Right kidney (tissue), 1 donor: ENCODE measurements at regions not wholly inside any gene's neighbourhood (a gene's known extent, or its start where the extent isn't known, plus 50 kb on each side); places are given as distances from the start of the nearest gene placed in this dataset.
"Not testable (repeated sequence)": the region's sequence is repeated elsewhere in the genome, so short reads cannot be mapped to it uniquely, and the experiment has no call there.

Source experiments
- DNase-seq: peaks from one replicate; pipeline ENCODE4 v3.0.0-alpha.2; 2016

- DNase-seq, result no peak
These were observed 65.8 kb upstream of the SERP2 start for GRCh38 chr13:44307844-44308243.

GRCh38 chr13:44308352-44308751 lies 65.3 kb upstream of the SERP2 start:
- DNase-seq, result no peak

DNA sequence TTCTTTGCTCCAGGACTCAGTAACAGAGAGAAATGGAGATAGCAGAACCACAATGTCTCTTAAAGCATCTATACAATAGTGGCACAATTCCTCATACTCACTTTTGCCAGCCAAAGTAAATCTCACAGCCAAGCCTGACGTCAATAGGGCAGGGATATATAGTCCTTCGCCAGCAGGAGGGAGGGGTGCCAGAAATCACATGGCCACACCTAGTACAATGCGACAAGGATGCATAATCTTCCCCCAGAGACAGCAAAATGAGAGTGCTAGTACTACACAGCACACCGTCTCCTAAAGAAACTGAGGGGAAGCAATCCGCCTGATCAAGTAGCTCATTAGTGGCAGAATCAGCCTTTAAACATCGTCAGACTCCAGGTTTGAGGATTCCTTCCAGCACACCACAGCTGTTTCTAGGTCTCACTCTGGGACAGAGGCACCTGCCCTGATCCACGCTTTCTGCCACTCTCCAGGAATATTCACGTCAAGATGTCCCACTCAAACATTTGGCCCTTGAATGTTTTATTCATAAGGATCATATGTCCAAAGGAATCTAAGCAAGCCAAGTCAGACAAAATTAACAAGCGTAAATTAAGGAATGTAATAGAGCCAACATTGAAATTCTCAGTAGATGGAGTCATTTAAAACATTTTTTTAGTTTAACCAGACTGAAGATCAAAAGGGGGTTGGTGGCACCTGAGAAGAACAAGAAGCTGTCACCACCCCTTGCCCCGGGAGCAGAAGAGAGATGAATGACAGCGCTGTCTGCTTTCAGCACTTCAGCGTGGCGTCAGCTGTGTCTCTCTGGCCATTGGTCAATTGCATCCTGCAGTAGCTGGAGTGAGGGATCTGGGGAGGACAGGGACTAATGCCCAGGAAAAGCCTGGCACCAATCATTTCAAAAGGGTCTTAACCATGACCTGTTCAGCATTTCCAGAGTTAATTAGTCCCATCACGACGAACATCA lies 63.5 kb upstream of the SERP2 start:
- no peak for DNase-seq

DNA sequence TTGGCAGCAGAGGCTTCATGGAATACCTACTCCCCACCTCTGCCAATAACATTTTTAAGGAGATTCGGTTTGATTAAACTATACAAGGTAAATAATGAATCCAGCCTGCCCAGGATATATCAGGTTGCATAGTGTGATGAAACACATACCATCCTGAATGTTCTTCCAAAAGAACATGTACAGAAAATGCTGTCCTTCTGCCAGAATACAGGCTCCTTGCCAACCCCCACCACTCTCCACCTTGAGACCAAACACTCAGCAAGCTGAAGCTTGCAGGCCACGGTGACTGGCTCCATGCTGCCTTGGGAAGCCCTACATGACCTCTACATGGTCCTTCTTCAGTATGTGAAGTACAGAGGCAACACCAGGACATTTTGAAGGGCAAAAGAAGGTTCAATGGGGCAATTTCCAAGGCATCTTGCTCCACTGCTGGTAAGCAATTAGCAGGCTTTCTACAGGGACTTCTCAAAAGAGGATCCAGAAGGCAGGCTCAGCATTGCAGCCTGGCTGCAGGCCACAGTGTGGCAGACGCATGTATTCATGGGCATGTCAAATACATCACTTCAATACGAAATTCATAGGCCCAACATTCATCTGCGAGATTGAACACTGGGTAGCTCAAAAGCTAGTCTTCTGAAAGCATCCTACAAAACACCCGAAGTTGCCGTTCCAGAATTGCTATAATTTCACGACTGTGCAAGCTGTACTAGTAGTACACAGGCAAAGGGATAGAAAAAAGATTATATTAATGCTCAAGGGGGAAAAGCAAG lies 62.4 kb upstream of the SERP2 start:
- no peak for DNase-seq

- no peak for DNase-seq
These were observed 61.5 kb upstream of the SERP2 start for GRCh38 chr13:44312131-44312530.

DNA sequence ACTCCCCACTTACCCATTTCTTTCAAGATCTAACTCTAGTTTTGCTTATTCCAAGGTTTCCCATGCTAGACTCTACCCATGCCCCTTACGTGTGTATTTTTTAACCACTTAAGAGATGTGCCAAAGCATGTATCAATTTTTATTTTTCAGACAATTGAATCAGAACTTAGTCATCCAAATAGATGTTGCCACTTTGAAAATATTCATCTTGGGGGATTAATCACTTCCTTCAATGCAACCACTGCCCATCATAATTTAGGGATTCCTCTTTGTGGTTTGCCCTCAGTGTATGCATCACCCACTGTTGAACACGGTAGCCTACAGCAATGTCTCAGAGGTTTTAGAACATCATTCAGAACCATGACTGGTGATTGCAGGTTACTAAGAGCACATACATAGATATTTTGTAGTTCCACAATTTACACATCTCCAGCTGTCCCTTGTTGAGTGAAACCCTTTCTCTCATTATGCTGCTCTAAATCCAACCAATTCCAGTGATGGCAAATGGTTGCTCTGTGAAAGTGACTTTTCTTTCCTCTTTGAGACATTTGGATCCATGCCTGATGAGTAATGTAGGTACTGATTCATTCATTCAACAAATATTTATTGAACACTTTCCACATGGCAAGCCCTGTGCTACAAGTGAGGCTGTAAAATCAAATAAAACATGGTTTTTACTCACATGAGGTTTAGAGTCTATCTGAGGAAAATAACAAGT lies 60.6 kb upstream of the SERP2 start:
- DNase-seq, result no peak

- DNase-seq, result no peak
These were observed 60.0 kb upstream of the SERP2 start for GRCh38 chr13:44313674-44314073.

DNA sequence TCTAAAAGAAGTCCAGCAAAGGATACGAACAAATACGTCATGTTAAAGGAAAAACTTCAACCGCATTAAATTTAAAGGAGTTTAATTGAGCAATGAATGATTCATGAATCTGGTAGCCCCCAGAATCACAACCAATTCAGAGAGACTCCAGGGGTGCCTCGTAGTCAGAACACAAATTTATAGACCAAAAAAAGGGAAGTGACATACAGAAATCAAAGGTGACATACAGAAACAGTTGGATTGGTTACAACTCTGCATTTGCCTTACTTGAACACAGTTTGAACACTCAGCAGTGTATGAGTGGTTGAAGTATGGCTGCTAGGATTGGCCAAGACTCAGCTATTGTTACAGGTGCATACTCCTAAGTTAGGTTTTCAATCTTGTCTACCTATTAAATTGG lies 59.5 kb upstream of the SERP2 start:
- DNase-seq, result not testable (repeated sequence)

GRCh38 chr13:44317752-44318151 lies 55.9 kb upstream of the SERP2 start:
- DNase-seq, result no peak

- DNase-seq, result no peak
These were observed 55.5 kb upstream of the SERP2 start for GRCh38 chr13:44318161-44318560.

GRCh38 chr13:44320611-44321010 lies 53.0 kb upstream of the SERP2 start:
- no peak for DNase-seq

DNA sequence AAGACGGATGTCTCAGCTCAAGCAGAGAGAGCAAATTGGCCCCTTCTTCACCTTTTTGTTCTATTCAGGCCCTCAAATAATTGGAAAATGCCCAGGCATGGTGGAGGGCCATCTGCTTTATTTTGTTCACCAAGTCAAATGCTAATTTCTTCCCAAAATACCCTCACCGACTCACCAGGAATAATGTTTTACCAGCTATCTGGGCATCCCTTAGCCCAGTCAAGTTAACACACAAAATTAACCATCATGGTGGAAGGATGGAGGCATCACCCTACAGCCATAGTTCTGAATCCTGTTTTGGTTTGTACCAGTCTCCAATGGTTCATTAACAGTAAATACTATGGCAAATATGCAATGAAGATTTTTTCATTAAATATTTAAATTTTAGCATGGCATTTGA lies 51.7 kb upstream of the SERP2 start:
- no peak for DNase-seq

DNA sequence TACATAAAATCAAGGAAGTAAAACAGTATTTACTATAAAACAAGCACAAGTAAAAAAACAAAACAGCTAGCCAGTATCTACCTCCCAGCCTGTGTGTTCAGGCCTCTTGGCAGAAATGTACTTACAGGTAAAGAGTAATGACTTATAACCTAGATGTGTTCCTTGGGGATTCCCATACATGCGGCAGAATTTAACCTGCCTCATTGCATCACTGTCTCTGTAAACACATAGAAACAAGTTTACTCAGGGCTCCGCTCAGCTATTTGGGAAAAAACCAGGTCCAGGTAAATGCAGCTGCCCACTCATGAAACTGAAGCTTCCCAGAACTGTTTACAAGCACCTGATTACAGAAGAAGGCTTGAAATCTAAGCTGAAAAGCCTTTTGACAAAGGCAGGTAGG lies 50.7 kb upstream of the SERP2 start:
- DNase-seq, result no peak

- no peak for DNase-seq
These were observed 49.9 kb upstream of the SERP2 start for GRCh38 chr13:44323754-44324153.
